HG03159 (cell line): ENCODE measurements at regions not wholly inside any gene's neighbourhood (a gene's known extent, or its start where the extent isn't known, plus 50 kb on each side); places are given as distances from the start of the nearest gene placed in this dataset.
"Not testable (repeated sequence)": the region's sequence is repeated elsewhere in the genome, so short reads cannot be mapped to it uniquely, and the experiment has no call there.

ENCODE experiments used
- ATAC-seq: cut with Tn5 transposase; IDR thresholded peaks from one replicate; pipeline ENCODE4 v1.9.1; 2021; ENCODE audit warnings: mild to moderate bottlenecking, moderate library complexity; ENCODE audit not compliant: unreplicated experiment

- no peak for ATAC-seq
Observed at GRCh38 chr2:188787021-188787657, 187.0 kb upstream of the COL3A1 start.

GRCh38 chr2:188787658-188788240, 186.4 kb upstream of the COL3A1 start:
- no peak for ATAC-seq

GRCh38 chr2:188788621-188789020, 185.6 kb upstream of the COL3A1 start:
- no peak for ATAC-seq

GRCh38 chr2:188789951-188790350, 184.2 kb upstream of the COL3A1 start:
- ATAC-seq: no peak

- ATAC-seq: not testable (repeated sequence)
Observed at GRCh38 chr2:188794453-188794852, 179.7 kb upstream of the COL3A1 start.

GRCh38 chr2:188795762-188796161, 178.4 kb upstream of the COL3A1 start:
- ATAC-seq: no peak

GRCh38 chr2:188797371-188797770, 176.8 kb upstream of the COL3A1 start:
- ATAC-seq: no peak

GRCh38 chr2:188798159-188798558, 176.0 kb upstream of the COL3A1 start:
- ATAC-seq: no peak

GRCh38 chr2:188805219-188805618, 169.0 kb upstream of the COL3A1 start:
- ATAC-seq: no peak

- no peak for ATAC-seq
Observed at GRCh38 chr2:188808947-188809355, 165.2 kb upstream of the COL3A1 start.

GRCh38 chr2:188810586-188810985, 163.6 kb upstream of the COL3A1 start:
- ATAC-seq: no peak

- no peak for ATAC-seq
Observed at GRCh38 chr2:188811522-188811921, 162.7 kb upstream of the COL3A1 start.

GRCh38 chr2:188813315-188813714, 160.9 kb upstream of the COL3A1 start:
- ATAC-seq: no peak

GRCh38 chr2:188813857-188814256, 160.3 kb upstream of the COL3A1 start:
- ATAC-seq: no peak

GRCh38 chr2:188819011-188819410, 155.2 kb upstream of the COL3A1 start:
- ATAC-seq: no peak

GRCh38 chr2:188819792-188820191, 154.4 kb upstream of the COL3A1 start:
- no peak for ATAC-seq

GRCh38 chr2:188820576-188820975, 153.6 kb upstream of the COL3A1 start:
- no peak for ATAC-seq

GRCh38 chr2:188824125-188824524, 150.0 kb upstream of the COL3A1 start:
- ATAC-seq: no peak

- no peak for ATAC-seq
Observed at GRCh38 chr2:188833331-188833730, 140.8 kb upstream of the COL3A1 start.

GRCh38 chr2:188833799-188834198, 140.4 kb upstream of the COL3A1 start:
- no peak for ATAC-seq

- ATAC-seq: no peak
Observed at GRCh38 chr2:188835006-188835405, 139.2 kb upstream of the COL3A1 start.

- no peak for ATAC-seq
Observed at GRCh38 chr2:188835821-188836220, 138.4 kb upstream of the COL3A1 start.

GRCh38 chr2:188845692-188846091, 128.5 kb upstream of the COL3A1 start:
- ATAC-seq: no peak
